Osteoblast (primary cell): ENCODE measurements at regions not wholly inside any gene's neighbourhood (a gene's known extent, or its start where the extent isn't known, plus 50 kb on each side); places are given as distances from the start of the nearest gene placed in this dataset.

Source experiments
- DNase-seq: peaks from one replicate; pipeline ENCODE4 v3.0.0; 2011; ENCODE audit warnings: low spot score, mixed read lengths; ENCODE audit not compliant: insufficient read length; ENCODE audit errors: missing footprints
- H2AFZ ChIP-seq: 2 replicates; pipeline ENCODE4 v1.6.0; 2011; ENCODE audit warnings: mild to moderate bottlenecking, low read length
- H3K27ac ChIP-seq: 2 replicates; pipeline ENCODE4 v1.5.1; 2011; ENCODE audit warnings: mild to moderate bottlenecking, low read depth, low read length, moderate library complexity
- H3K27me3 ChIP-seq: 2 replicates; pipeline ENCODE4 v1.6.0; 2012; ENCODE audit warnings: mild to moderate bottlenecking, control low read depth, inconsistent platforms, low read length, moderate library complexity; ENCODE audit not compliant: insufficient read depth
- H3K36me3 ChIP-seq: 2 replicates; pipeline ENCODE4 v1.5.1; 2011; ENCODE audit warnings: mild to moderate bottlenecking, low read length, control low read depth, moderate library complexity; ENCODE audit not compliant: insufficient read depth
- H3K4me1 ChIP-seq: 2 replicates; pipeline ENCODE4 v1.5.1; 2011; ENCODE audit warnings: mild to moderate bottlenecking, low read length, control low read depth, moderate library complexity; ENCODE audit not compliant: insufficient read depth
- H3K4me2 ChIP-seq: 2 replicates; pipeline ENCODE4 v1.6.0; 2011; ENCODE audit warnings: mild to moderate bottlenecking, low read length; ENCODE audit not compliant: insufficient read depth
- H3K4me3 ChIP-seq: fragments of 200-600 bp; sonication (generic); 3 replicates; pipeline ENCODE4 v1.5.1; 2012; ENCODE audit warnings: mild to moderate bottlenecking, low read length, inconsistent platforms; ENCODE audit not compliant: insufficient read depth
- H3K79me2 ChIP-seq: 2 replicates; pipeline ENCODE4 v1.6.0; 2012; ENCODE audit warnings: mild to moderate bottlenecking, low read length, control low read depth, inconsistent platforms; ENCODE audit not compliant: insufficient read depth
- H3K9me3 ChIP-seq: 2 replicates; pipeline ENCODE4 v1.5.1; 2011; ENCODE audit warnings: low read depth, low read length, control low read depth
- H4K20me1 ChIP-seq: 2 replicates; pipeline ENCODE4 v1.6.0; 2012; ENCODE audit warnings: mild to moderate bottlenecking, low read length, control low read depth; ENCODE audit not compliant: insufficient read depth
- CTCF ChIP-seq: IDR thresholded peaks from 2 replicates; pipeline ENCODE4 v1.5.1; 2011; ENCODE audit warnings: mild to moderate bottlenecking, low read depth, low read length, moderate library complexity; ENCODE audit errors: extremely low read depth

- TF ChIP-seq CTCF = no peak
- Histone ChIP-seq H2AFZ (no peak overlapping the region), H3K36me3 (no peaks in the 10 kb centered on the region), H3K4me1 (no peaks in the 10 kb centered on the region), H3K27ac (no peak overlapping the region), H3K27me3 (peaks cover 3% of the 10 kb centered on the region), H4K20me1 (no peaks in the 10 kb centered on the region), H3K4me2 (no peak overlapping the region), H3K79me2 (no peaks in the 10 kb centered on the region), H3K9me3 (no peaks in the 10 kb centered on the region), H3K4me3 (no peak overlapping the region)
- no peak for DNase-seq
These were observed 431.0 kb downstream of the SH3GL2 start for GRCh38 chr9:18009902-18010301.

GRCh38 chr9:18010492-18010891 is 431.6 kb downstream of the SH3GL2 start:
- Histone ChIP-seq H3K4me3 (no peak overlapping the region), H3K27me3 (peaks cover 3% of the 10 kb centered on the region), H4K20me1 (no peaks in the 10 kb centered on the region), H3K79me2 (no peaks in the 10 kb centered on the region), H3K36me3 (no peaks in the 10 kb centered on the region), H3K4me2 (no peak overlapping the region), H3K4me1 (no peaks in the 10 kb centered on the region), H3K27ac (no peak overlapping the region), H3K9me3 (no peaks in the 10 kb centered on the region), H2AFZ (no peak overlapping the region)
- TF ChIP-seq CTCF = no peak
- no peak for DNase-seq

GRCh38 chr9:18012170-18012569 is 433.3 kb downstream of the SH3GL2 start:
- no peak for DNase-seq
- H3K27ac ChIP-seq = no peak overlapping the region
- no peaks in the 10 kb centered on the region for H4K20me1 ChIP-seq
- H3K9me3 ChIP-seq = no peaks in the 10 kb centered on the region
- no peak overlapping the region for H3K4me3 ChIP-seq
- no peak overlapping the region for H3K4me2 ChIP-seq
- no peaks in the 10 kb centered on the region for H3K79me2 ChIP-seq
- no peaks in the 10 kb centered on the region for H3K36me3 ChIP-seq
- no peak overlapping the region for H2AFZ ChIP-seq
- no peaks in the 10 kb centered on the region for H3K4me1 ChIP-seq
- no peak for TF ChIP-seq CTCF
- peaks cover 3% of the 10 kb centered on the region for H3K27me3 ChIP-seq

- peaks cover 3% of the 10 kb centered on the region for H3K27me3 ChIP-seq
- no peaks in the 10 kb centered on the region for H3K36me3 ChIP-seq
- DNase-seq = no peak
- H3K27ac ChIP-seq = no peak overlapping the region
- no peaks in the 10 kb centered on the region for H4K20me1 ChIP-seq
- H2AFZ ChIP-seq = no peak overlapping the region
- no peak overlapping the region for H3K4me3 ChIP-seq
- H3K79me2 ChIP-seq = no peaks in the 10 kb centered on the region
- no peak overlapping the region for H3K4me2 ChIP-seq
- no peaks in the 10 kb centered on the region for H3K9me3 ChIP-seq
- no peak for TF ChIP-seq CTCF
- no peaks in the 10 kb centered on the region for H3K4me1 ChIP-seq
These were observed 435.7 kb downstream of the SH3GL2 start for GRCh38 chr9:18014556-18014955.
